IPS-NIHi7 (cell line): ENCODE measurements at regions not wholly inside any gene's neighbourhood (a gene's known extent, or its start where the extent isn't known, plus 50 kb on each side); places are given as distances from the start of the nearest gene placed in this dataset.

ENCODE experiments used
- DNase-seq: peaks from one replicate; pipeline ENCODE4 v3.0.0; 2012; ENCODE audit warnings: mixed read lengths; ENCODE audit errors: extremely low spot score

- no peak for DNase-seq
These were observed 805.1 kb upstream of the INTU start for GRCh38 chr4:126827669-126828068.

- DNase-seq = no peak
These were observed 797.9 kb upstream of the INTU start for GRCh38 chr4:126834854-126835253.

- no peak for DNase-seq
These were observed 793.6 kb upstream of the INTU start for GRCh38 chr4:126838941-126839679.

GRCh38 chr4:126843492-126844067 lies 789.2 kb upstream of the INTU start:
- no peak for DNase-seq

GRCh38 chr4:126850286-126850685 lies 782.5 kb upstream of the INTU start:
- DNase-seq = peak; percentile 28

GRCh38 chr4:126851391-126851790 lies 781.4 kb upstream of the INTU start:
- DNase-seq = no peak

- DNase-seq = no peak
These were observed 779.0 kb upstream of the INTU start for GRCh38 chr4:126853715-126854114.

GRCh38 chr4:126856906-126857305 lies 775.9 kb upstream of the INTU start:
- DNase-seq = no peak

GRCh38 chr4:126859314-126859713 lies 773.4 kb upstream of the INTU start:
- DNase-seq = no peak

- DNase-seq = no peak
These were observed 772.9 kb upstream of the INTU start for GRCh38 chr4:126859872-126860271.

- DNase-seq = no peak
These were observed 772.4 kb upstream of the INTU start for GRCh38 chr4:126860308-126860707.

- no peak for DNase-seq
These were observed 762.8 kb upstream of the INTU start for GRCh38 chr4:126869967-126870366.

GRCh38 chr4:126871810-126872209 lies 760.9 kb upstream of the INTU start:
- DNase-seq = no peak

GRCh38 chr4:126874533-126874932 lies 758.2 kb upstream of the INTU start:
- DNase-seq = no peak

- no peak for DNase-seq
These were observed 743.8 kb upstream of the INTU start for GRCh38 chr4:126888968-126889367.

- DNase-seq = no peak
These were observed 742.4 kb upstream of the INTU start for GRCh38 chr4:126890383-126890782.

- peak; percentile 15 for DNase-seq
These were observed 741.8 kb upstream of the INTU start for GRCh38 chr4:126890994-126891393.

- DNase-seq = no peak
These were observed 737.8 kb upstream of the INTU start for GRCh38 chr4:126894963-126895362.

- no peak for DNase-seq
These were observed 736.7 kb upstream of the INTU start for GRCh38 chr4:126895988-126896570.

- DNase-seq = no peak
These were observed 735.7 kb upstream of the INTU start for GRCh38 chr4:126897038-126897437.

GRCh38 chr4:126898815-126899214 lies 733.9 kb upstream of the INTU start:
- DNase-seq = no peak

GRCh38 chr4:126899331-126899801 lies 733.4 kb upstream of the INTU start:
- no peak for DNase-seq

- DNase-seq = peak; percentile 13
These were observed 726.3 kb upstream of the INTU start for GRCh38 chr4:126906466-126906865.
